Retinal pigment epithelial cell (primary cell): ENCODE measurements at regions not wholly inside any gene's neighbourhood (a gene's known extent, or its start where the extent isn't known, plus 50 kb on each side); places are given as distances from the start of the nearest gene placed in this dataset.

Experiments
- DNase-seq: peaks from one replicate; pipeline ENCODE4 v3.0.0-alpha.2; 2010; ENCODE audit warnings: low read depth
- H3K4me3 ChIP-seq: 2 replicates; pipeline ENCODE4 v1.5.1; 2011; ENCODE audit warnings: mild to moderate bottlenecking, low read length, control low read depth, moderate library complexity
- CTCF ChIP-seq: conservative IDR thresholded peaks from 2 replicates; pipeline ENCODE4 v1.5.1; 2011; ENCODE audit warnings: low read depth, low read length, control low read depth, inconsistent platforms

- no peak overlapping the region for H3K4me3 ChIP-seq
- no peak for TF ChIP-seq CTCF
- no peak for DNase-seq
These were observed 78.3 kb upstream of the TPM1 start for GRCh38 chr15:62964251-62964650.

- peak; percentile 80 for DNase-seq
- no peak for TF ChIP-seq CTCF
- H3K4me3 ChIP-seq, result no peak overlapping the region
These were observed 76.1 kb upstream of the TPM1 start for GRCh38 chr15:62966294-62967078.

GRCh38 chr15:62968699-62969098 is 73.8 kb upstream of the TPM1 start:
- DNase-seq, result no peak
- TF ChIP-seq CTCF, result no peak
- H3K4me3 ChIP-seq, result no peak overlapping the region

- DNase-seq, result no peak
- H3K4me3 ChIP-seq, result no peak overlapping the region
- TF ChIP-seq CTCF, result no peak
These were observed 73.0 kb upstream of the TPM1 start for GRCh38 chr15:62969442-62970089.

- DNase-seq, result no peak
- no peak for TF ChIP-seq CTCF
- H3K4me3 ChIP-seq, result no peak overlapping the region
These were observed 69.7 kb upstream of the TPM1 start for GRCh38 chr15:62972814-62973213.

GRCh38 chr15:62975515-62975914 is 67.0 kb upstream of the TPM1 start:
- no peak for DNase-seq
- H3K4me3 ChIP-seq, result no peak overlapping the region
- no peak for TF ChIP-seq CTCF
